GM10248 (cell line): ENCODE measurements at regions not wholly inside any gene's neighbourhood (a gene's known extent, or its start where the extent isn't known, plus 50 kb on each side); places are given as distances from the start of the nearest gene placed in this dataset.
"Not testable (repeated sequence)": the region's sequence is repeated elsewhere in the genome, so short reads cannot be mapped to it uniquely, and the experiment has no call there.

Experiments used
- CTCF ChIA-PET: fragments of 300-600 bp; sonication (Branson Sonifier 250); formaldehyde crosslinking; extraction: SDS; loops from one replicate; lab custom pipeline; 2021; ENCODE audit warnings: antibody characterized with exemption; lab: Yijun Ruan, JAX
- POLR2A ChIA-PET: fragments of 350-650 bp; sonication (Branson Sonifier 250); formaldehyde crosslinking; extraction: SDS; loops from one replicate; lab custom pipeline; 2020; ENCODE audit warnings: antibody characterized with exemption; lab: Yijun Ruan, JAX
- DNase-seq: peaks from one replicate; pipeline ENCODE4 v3.0.0; 2012; ENCODE audit errors: extremely low spot score
- TF ChIP-seq, protein P1 (sequence below): IDR thresholded peaks from 2 replicates; pipeline ENCODE4 v1.5.1; 2012; ENCODE audit warnings: mild to moderate bottlenecking, low read depth; ENCODE audit errors: extremely low read depth, missing control alignments, control extremely low read depth

DNA sequence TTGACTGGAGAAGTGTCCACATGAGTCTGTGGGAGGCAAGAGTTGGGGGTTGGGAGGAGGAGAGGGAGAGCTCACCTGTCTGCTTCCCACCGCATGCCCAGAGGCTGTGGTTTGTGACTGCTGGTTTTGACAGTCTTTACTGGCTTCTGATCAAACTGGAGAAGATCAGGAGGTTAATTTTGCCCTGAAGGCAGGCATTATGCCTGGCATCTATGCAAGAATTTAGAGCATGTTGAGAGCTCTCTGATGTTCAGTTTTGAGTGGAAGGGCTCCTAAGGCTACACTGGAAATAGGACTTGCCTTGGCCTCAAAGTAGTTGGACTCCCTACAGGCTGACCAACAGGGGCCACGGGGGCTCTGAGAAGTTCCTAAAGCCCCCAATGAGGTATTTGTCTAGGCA lies 101.6 kb downstream of the TLR5 start:
- ChIA-PET CTCF (no interaction called here), POLR2A (no interaction called here)
- no peak for DNase-seq
- TF ChIP-seq, protein P1, sequence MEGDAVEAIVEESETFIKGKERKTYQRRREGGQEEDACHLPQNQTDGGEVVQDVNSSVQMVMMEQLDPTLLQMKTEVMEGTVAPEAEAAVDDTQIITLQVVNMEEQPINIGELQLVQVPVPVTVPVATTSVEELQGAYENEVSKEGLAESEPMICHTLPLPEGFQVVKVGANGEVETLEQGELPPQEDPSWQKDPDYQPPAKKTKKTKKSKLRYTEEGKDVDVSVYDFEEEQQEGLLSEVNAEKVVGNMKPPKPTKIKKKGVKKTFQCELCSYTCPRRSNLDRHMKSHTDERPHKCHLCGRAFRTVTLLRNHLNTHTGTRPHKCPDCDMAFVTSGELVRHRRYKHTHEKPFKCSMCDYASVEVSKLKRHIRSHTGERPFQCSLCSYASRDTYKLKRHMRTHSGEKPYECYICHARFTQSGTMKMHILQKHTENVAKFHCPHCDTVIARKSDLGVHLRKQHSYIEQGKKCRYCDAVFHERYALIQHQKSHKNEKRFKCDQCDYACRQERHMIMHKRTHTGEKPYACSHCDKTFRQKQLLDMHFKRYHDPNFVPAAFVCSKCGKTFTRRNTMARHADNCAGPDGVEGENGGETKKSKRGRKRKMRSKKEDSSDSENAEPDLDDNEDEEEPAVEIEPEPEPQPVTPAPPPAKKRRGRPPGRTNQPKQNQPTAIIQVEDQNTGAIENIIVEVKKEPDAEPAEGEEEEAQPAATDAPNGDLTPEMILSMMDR = no peak

DNA sequence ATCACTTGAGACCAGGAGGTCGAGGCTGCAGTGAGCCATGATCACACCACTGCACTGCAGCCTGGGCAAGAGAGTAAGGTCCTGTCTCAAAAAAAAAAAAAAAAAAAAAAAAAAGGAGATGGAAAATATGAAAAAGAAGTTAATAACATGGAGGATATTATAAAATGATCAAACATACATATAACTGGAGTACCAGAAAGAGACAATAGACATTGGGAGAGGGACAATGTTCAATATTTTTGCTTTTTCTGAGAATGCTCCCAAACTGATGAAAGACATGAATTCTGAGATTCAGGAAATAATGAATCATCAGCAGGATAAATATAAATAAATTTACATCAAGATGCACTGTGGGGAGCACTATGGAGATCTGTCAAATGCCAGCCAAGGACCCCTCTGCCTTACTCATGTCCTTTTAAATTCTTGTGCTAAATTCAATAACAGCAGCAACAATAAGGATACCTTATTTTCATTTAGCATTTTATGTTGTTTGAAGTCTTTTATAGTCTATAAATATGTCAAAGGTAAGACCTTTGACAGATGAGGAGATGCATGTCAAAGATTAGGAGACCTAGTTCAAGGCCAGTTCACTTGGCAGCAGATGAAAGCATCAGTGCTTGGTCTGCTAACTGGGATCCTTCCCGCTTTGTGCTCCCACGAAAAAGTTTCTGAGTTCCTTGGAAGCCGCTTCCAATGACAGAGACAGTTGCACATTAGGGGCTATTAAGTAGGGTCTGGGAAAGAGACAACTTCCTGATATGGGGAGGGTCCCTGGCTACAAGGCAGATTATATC lies 97.7 kb downstream of the TLR5 start:
- DNase-seq = no peak
- ChIA-PET POLR2A (no interaction called here), CTCF (interaction anchor here (1.1 kb wide), 1 partner anchor 44 kb away, joined by 3 read pairs; no protein-coding TSS in a partner anchor)
- TF ChIP-seq, protein P1 = no peak

DNA sequence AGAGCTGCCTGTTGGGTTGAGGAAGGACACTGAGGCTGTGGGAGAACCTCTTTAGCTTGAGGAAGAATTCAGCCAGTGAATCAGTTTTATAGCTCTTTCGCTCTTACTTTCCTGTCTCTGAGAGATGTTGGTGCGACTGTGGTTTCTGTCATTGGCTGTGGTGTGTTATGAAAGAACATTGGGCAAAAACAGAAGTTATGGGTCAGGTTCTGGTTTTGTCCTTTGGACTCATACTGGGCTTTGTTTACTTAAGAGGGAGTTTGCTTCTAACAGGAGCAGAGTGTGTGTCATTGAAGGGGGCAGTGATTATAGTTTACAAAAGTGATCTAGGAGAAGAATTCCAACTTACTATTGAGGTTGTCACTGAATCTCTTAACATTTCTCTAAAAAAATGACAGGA lies 97.0 kb downstream of the TLR5 start:
- TF ChIP-seq, protein P1 = no peak
- ChIA-PET CTCF (interaction anchor here (1.1 kb wide), 1 partner anchor 44 kb away, joined by 3 read pairs; no protein-coding TSS in a partner anchor), POLR2A (no interaction called here)
- no peak for DNase-seq

DNA sequence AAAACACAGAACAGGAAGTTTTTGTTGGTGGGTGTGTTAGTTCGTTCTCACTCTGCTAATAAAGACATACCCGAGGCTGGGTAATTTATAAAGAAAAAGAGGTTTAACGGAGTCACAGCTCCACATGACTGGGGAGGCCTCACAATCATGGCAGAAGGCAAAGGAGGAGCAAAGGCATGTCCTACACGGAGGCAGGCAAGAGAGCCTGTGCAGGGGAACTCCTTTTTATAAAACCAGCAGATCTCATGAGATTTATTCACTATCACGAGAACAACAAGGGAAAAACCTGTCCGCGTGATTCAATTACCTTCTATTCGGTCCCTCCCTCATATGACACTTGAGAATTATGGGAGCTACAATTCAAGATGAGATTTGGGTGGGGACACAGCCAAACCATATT lies 96.6 kb downstream of the TLR5 start:
- DNase-seq, POLR2A ChIA-PET: not testable (repeated sequence)
- CTCF ChIA-PET = interaction anchor here (1.1 kb wide), 1 partner anchor 43 kb away, joined by 3 read pairs; no protein-coding TSS in a partner anchor

DNA sequence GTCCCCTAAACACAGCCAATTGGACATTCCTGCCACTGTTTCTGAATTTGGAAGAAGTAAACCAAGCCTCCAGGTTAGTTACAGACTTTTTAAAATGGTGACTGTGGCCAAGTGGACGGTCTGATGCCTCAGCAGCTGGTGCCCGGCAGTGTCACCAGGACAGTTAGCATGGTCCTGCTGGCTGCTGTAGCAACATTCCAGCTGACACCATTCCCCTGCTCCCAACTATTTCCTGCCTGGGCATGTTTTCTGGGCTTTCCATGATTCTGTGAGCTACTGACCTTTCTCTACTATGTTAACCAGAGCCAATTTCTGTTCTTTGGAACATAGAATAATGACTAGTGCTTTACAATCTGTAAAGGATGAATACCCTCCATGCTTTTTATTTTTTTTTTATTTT lies 95.0 kb downstream of the TLR5 start:
- no peak for DNase-seq
- POLR2A ChIA-PET = no interaction called here
- CTCF ChIA-PET = no interaction called here
- TF ChIP-seq, protein P1 = no peak

DNA sequence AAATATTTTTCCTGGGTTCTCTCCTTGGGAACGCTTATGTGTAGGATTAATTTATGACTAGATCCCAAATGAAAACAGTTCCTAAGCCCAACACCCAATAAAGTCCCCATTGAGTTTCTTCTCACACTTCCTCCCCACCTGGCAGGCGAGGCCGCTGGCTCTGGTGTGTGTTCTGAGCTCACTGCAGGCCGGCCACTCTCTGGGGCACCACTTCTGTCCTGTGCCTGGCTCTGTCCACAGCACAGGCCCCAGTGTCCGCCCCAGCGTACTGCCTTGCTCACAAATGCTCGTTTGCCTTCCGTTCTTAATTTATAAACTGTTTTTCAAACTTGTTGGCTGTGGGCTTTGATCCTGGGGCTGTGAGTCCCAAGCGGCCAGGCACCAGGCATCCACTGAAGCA lies 90.6 kb downstream of the TLR5 start:
- TF ChIP-seq, protein P1 = no peak
- no peak for DNase-seq
- POLR2A ChIA-PET = no interaction called here
- CTCF ChIA-PET = no interaction called here

DNA sequence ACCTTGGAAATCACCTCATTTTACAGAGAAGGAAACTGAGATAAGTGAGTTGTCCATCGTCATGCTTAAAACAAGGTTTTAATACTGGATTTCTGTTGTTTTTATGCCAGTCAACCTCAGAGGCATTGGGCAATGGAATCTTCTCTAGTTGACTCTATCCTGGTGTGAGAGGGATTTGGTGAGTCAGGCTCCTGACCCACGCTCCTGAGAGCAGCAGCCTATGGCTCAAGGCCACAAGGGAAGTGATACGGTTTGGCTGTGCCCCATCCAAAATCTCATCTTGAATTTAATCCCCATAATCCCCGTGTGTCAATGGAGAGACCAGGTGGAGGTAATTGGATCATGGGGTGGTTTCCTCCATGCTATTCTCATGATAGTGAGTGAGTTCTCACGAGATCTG lies 90.1 kb downstream of the TLR5 start:
- ChIA-PET POLR2A (no interaction called here), CTCF (no interaction called here)
- DNase-seq = no peak
- TF ChIP-seq, protein P1 = no peak
